Keratinocyte (primary cell): ENCODE measurements at regions not wholly inside any gene's neighbourhood (a gene's known extent, or its start where the extent isn't known, plus 50 kb on each side); places are given as distances from the start of the nearest gene placed in this dataset.

Experiments
- DNase-seq: peaks from one replicate; pipeline ENCODE4 v3.0.0-alpha.2; 2011; ENCODE audit warnings: low read depth, missing footprints, low spot score
- FAIRE-seq: peaks from 2 replicates; lab custom pipeline; 2011; peaks lifted over from hg19 to GRCh38; lab: Jason Lieb, UNC
- H2AFZ ChIP-seq: 2 replicates; pipeline ENCODE4 v1.6.0; 2012; ENCODE audit warnings: low read length, control low read depth, inconsistent platforms; ENCODE audit not compliant: control insufficient read depth
- H3K27ac ChIP-seq: 2 replicates; pipeline ENCODE4 v1.5.1; 2011; ENCODE audit warnings: low read length; ENCODE audit not compliant: control insufficient read depth, insufficient read depth
- H3K27me3 ChIP-seq: 3 replicates; pipeline ENCODE4 v1.6.0; 2011; ENCODE audit warnings: low read length; ENCODE audit not compliant: control insufficient read depth, insufficient read depth; ENCODE audit errors: extremely low read depth
- H3K36me3 ChIP-seq, 2 experiments: 2 replicates in 1 of 2; 3 replicates in 1 of 2; pipeline ENCODE4 v1.5.1; 2011; ENCODE audit warnings: low read length in 2 of 2, mild to moderate bottlenecking in 1 of 2; ENCODE audit not compliant: control insufficient read depth in 2 of 2, insufficient read depth in 2 of 2; ENCODE audit errors: extremely low read depth in 1 of 2
- H3K4me1 ChIP-seq: 3 replicates; pipeline ENCODE4 v1.5.1; 2011; ENCODE audit warnings: low read length; ENCODE audit not compliant: control insufficient read depth, insufficient read depth; ENCODE audit errors: extremely low read depth
- H3K4me2 ChIP-seq: 3 replicates; pipeline ENCODE4 v1.6.0; 2011; ENCODE audit warnings: low read depth, low read length; ENCODE audit not compliant: control insufficient read depth, insufficient read depth; ENCODE audit errors: extremely low read depth
- H3K4me3 ChIP-seq, 3 experiments: fragments of 200-600 bp in 1 of 3; sonication (generic) in 1 of 3; 2 replicates in 2 of 3; 3 replicates in 1 of 3; pipeline ENCODE4 v1.5.1; 2011 to 2016; ENCODE audit warnings: low read length in 3 of 3, mild to moderate bottlenecking in 3 of 3, control low read depth in 2 of 3, inconsistent platforms in 1 of 3, low read depth in 1 of 3, mixed read lengths in 1 of 3, mixed run types in 1 of 3, moderate library complexity in 1 of 3; ENCODE audit not compliant: control insufficient read depth in 2 of 3, insufficient read depth in 2 of 3; ENCODE audit errors: extremely low read depth in 1 of 3
- H3K79me2 ChIP-seq: 2 replicates; pipeline ENCODE4 v1.6.0; 2012; ENCODE audit warnings: low read length; ENCODE audit not compliant: control insufficient read depth, insufficient read depth
- H3K9ac ChIP-seq: 3 replicates; pipeline ENCODE4 v1.6.0; 2011; ENCODE audit warnings: low read length; ENCODE audit not compliant: control insufficient read depth, insufficient read depth; ENCODE audit errors: extremely low read depth
- H3K9me1 ChIP-seq: 3 replicates; pipeline ENCODE4 v1.6.0; 2011; ENCODE audit warnings: low read length; ENCODE audit not compliant: control insufficient read depth, insufficient read depth; ENCODE audit errors: extremely low read depth
- H3K9me3 ChIP-seq: 2 replicates; pipeline ENCODE4 v1.5.1; 2012; ENCODE audit warnings: low read depth, low read length; ENCODE audit not compliant: control insufficient read depth
- H4K20me1 ChIP-seq: 3 replicates; pipeline ENCODE4 v1.6.0; 2011; ENCODE audit warnings: low read length; ENCODE audit not compliant: control insufficient read depth, insufficient read depth; ENCODE audit errors: extremely low read depth
- EZH2 ChIP-seq: IDR thresholded peaks from one replicate; pipeline ENCODE4 v1.6.1; 2012; ENCODE audit warnings: inconsistent platforms, mild to moderate bottlenecking, low read length, moderate library complexity
- dilution Hi-C: fragments of 300-500 bp; cut with MboI; formaldehyde crosslinking; loops from one replicate; pipeline ENCODE4 v1.7.0; 2020; ENCODE audit warnings: low sequenced_read_pairs; ENCODE audit not compliant: extremely low pct_ligation_motif_present
- TF ChIP-seq, protein P1 (sequence below), 3 experiments: IDR thresholded peaks in 1 of 3; conservative IDR thresholded peaks in 1 of 3; optimal IDR thresholded peaks in 1 of 3; 2 replicates in 2 of 3; 3 replicates in 1 of 3; pipeline versions ENCODE3 to v1.5.1; 2011; ENCODE audit warnings: low read length in 3 of 3, mild to moderate bottlenecking in 3 of 3, moderate library complexity in 2 of 3, control low read depth in 1 of 3, inconsistent platforms in 1 of 3; ENCODE audit not compliant: insufficient read depth in 2 of 3; ENCODE audit errors: extremely low read depth in 1 of 3

GRCh38 chr7:156307193-156307592 lies 333.4 kb upstream of the RNF32 start:
- no peaks in the 10 kb centered on the region for H3K27me3 ChIP-seq
- no peak for TF ChIP-seq EZH2
- no peak overlapping the region for H3K4me3 ChIP-seq
- no peaks in the 10 kb centered on the region for H3K4me1 ChIP-seq
- H3K27ac ChIP-seq: no peak overlapping the region
- H3K36me3 ChIP-seq: no peaks in the 10 kb centered on the region
- no peak for FAIRE-seq
- no peaks in the 10 kb centered on the region for H3K9me1 ChIP-seq
- H3K9me3 ChIP-seq: no peaks in the 10 kb centered on the region
- dilution Hi-C loops: no loop called here
- H2AFZ ChIP-seq: no peak overlapping the region
- H3K79me2 ChIP-seq: no peaks in the 10 kb centered on the region
- H4K20me1 ChIP-seq: no peaks in the 10 kb centered on the region
- DNase-seq: no peak
- no peak overlapping the region for H3K4me2 ChIP-seq
- no peak overlapping the region for H3K9ac ChIP-seq

DNA sequence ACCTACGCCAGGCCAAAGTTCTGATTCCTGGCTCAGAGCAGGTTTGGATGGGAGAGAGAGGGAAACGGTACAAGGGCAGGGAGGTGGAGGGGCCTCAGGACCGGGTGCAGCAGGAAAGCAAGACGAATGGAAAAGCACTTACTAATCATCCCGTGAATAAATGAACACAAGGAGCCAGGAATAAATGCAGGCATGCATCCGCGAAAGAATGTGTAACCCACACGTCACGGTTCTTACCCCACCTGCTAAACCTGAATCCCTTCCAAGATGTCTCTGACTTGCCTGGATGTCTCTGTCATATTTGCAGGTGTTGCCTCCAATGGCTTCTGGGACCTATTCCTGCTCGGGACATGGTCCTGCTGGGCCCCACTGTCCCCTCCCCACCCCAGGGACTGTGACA lies 335.2 kb upstream of the RNF32 start:
- H3K4me3 ChIP-seq: no peak overlapping the region
- H3K27me3 ChIP-seq: no peaks in the 10 kb centered on the region
- no peaks in the 10 kb centered on the region for H3K79me2 ChIP-seq
- FAIRE-seq: no peak
- H4K20me1 ChIP-seq: no peaks in the 10 kb centered on the region
- H3K9me1 ChIP-seq: no peaks in the 10 kb centered on the region
- no peak overlapping the region for H3K9ac ChIP-seq
- no peak for DNase-seq
- dilution Hi-C loops: no loop called here
- H3K4me2 ChIP-seq: no peak overlapping the region
- H3K27ac ChIP-seq: no peak overlapping the region
- no peaks in the 10 kb centered on the region for H3K4me1 ChIP-seq
- H3K9me3 ChIP-seq: no peaks in the 10 kb centered on the region
- TF ChIP-seq EZH2: no peak
- TF ChIP-seq, protein P1, sequence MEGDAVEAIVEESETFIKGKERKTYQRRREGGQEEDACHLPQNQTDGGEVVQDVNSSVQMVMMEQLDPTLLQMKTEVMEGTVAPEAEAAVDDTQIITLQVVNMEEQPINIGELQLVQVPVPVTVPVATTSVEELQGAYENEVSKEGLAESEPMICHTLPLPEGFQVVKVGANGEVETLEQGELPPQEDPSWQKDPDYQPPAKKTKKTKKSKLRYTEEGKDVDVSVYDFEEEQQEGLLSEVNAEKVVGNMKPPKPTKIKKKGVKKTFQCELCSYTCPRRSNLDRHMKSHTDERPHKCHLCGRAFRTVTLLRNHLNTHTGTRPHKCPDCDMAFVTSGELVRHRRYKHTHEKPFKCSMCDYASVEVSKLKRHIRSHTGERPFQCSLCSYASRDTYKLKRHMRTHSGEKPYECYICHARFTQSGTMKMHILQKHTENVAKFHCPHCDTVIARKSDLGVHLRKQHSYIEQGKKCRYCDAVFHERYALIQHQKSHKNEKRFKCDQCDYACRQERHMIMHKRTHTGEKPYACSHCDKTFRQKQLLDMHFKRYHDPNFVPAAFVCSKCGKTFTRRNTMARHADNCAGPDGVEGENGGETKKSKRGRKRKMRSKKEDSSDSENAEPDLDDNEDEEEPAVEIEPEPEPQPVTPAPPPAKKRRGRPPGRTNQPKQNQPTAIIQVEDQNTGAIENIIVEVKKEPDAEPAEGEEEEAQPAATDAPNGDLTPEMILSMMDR (optimal IDR thresholded peaks at IDR 0.05 in 1 of 3, IDR thresholded peaks at IDR 0.05 in 1 of 3, conservative IDR thresholded peaks at IDR 0.05 in 1 of 3; ENCODE audit: extremely low read depth in 1 of 3, insufficient read depth in 2 of 3, low read length in 3 of 3): no peak
- no peaks in the 10 kb centered on the region for H3K36me3 ChIP-seq
- no peak overlapping the region for H2AFZ ChIP-seq

GRCh38 chr7:156282816-156283215 lies 357.8 kb upstream of the RNF32 start:
- Histone ChIP-seq H3K9me3 (no peaks in the 10 kb centered on the region), H3K9me1 (no peaks in the 10 kb centered on the region), H4K20me1 (no peaks in the 10 kb centered on the region), H3K27me3 (no peaks in the 10 kb centered on the region), H3K4me2 (no peak overlapping the region), H3K27ac (no peak overlapping the region), H2AFZ (no peak overlapping the region), H3K4me3 (no peak overlapping the region), H3K79me2 (no peaks in the 10 kb centered on the region), H3K4me1 (no peaks in the 10 kb centered on the region), H3K36me3 (no peaks in the 10 kb centered on the region), H3K9ac (no peak overlapping the region)
- dilution Hi-C loops: no loop called here
- DNase-seq (no peak), FAIRE-seq (no peak)
- TF ChIP-seq, protein P1 (optimal IDR thresholded peaks at IDR 0.05 in 1 of 3, IDR thresholded peaks at IDR 0.05 in 1 of 3, conservative IDR thresholded peaks at IDR 0.05 in 1 of 3; ENCODE audit: extremely low read depth in 1 of 3, insufficient read depth in 2 of 3, low read length in 3 of 3): no peak
- TF ChIP-seq EZH2: no peak
